ENCODE measurements at regions not wholly inside any gene's neighbourhood (a gene's known extent, or its start where the extent isn't known, plus 50 kb on each side); places are given as distances from the start of the nearest gene placed in this dataset.
"Not testable (repeated sequence)": the region's sequence is repeated elsewhere in the genome, so short reads cannot be mapped to it uniquely, and the experiment has no call there.

GRCh38 chr13:69028936-69029335 lies 1078.7 kb upstream of the ATXN8OS start:
- Histone ChIP-seq H3K4me2 (no peak overlapping the region), H3K27ac (no peak overlapping the region), H3K4me1 (no peaks in the 10 kb centered on the region), H3K4me3 (no peak overlapping the region), H3K9me3 (no peaks in the 10 kb centered on the region)
- FAIRE-seq (no peak), DNase-seq (ENCODE audit: low read depth in 1 of 2, low spot score in 1 of 2) (no peak), ATAC-seq (no peak)
- CTCF ChIA-PET, result no interaction called here
- POLR2A ChIA-PET, result no interaction called here
- TF ChIP-seq POLR2AphosphoS2 (conservative IDR thresholded peaks at IDR 0.05; ENCODE audit: low read length) (no peak), GATA3 (IDR thresholded peaks at IDR 0.05; ENCODE audit: borderline replicate concordance) (no peak), FOXS1 (CRISPR knock-in tag; IDR thresholded peaks at IDR 0.05) (no peak), BCL3 (IDR thresholded peaks at IDR 0.05) (no peak), CBX8 (IDR thresholded peaks at IDR 0.05) (no peak), USF2 (IDR thresholded peaks at IDR 0.05) (no peak), KDM1A (IDR thresholded peaks at IDR 0.05; ENCODE audit: low read depth) (no peak), HEYL (CRISPR knock-in tag; IDR thresholded peaks at IDR 0.05) (no peak), FOSB (CRISPR knock-in tag; IDR thresholded peaks at IDR 0.05) (no peak), PHF8 (IDR thresholded peaks at IDR 0.05; ENCODE audit: borderline replicate concordance, low read depth) (no peak), JUNB (IDR thresholded peaks at IDR 0.05) (no peak), HOXB5 (CRISPR knock-in tag; IDR thresholded peaks at IDR 0.05) (no peak), EHMT2 (IDR thresholded peaks at IDR 0.05; ENCODE audit: low read depth) (no peak), BHLHE40 (IDR thresholded peaks at IDR 0.05; ENCODE audit: low read depth, low read length) (no peak), MYC (IDR thresholded peaks at IDR 0.05; ENCODE audit: borderline replicate concordance, low read length) (no peak), HOXA7 (CRISPR knock-in tag; IDR thresholded peaks at IDR 0.05) (no peak), RFX5 (IDR thresholded peaks at IDR 0.05) (no peak), ZC3H11A (IDR thresholded peaks at IDR 0.05) (no peak)

- FAIRE-seq, result no peak
- CTCF ChIA-PET, result no interaction called here
These were observed 1087.5 kb upstream of the ATXN8OS start for GRCh38 chr13:69020120-69020519.

GRCh38 chr13:69018173-69018572 lies 1089.5 kb upstream of the ATXN8OS start:
- 39% methylated on average over 9 of the region's 9 CpGs for WGBS (ENCODE audit: missing lambda C conversion rate)
- DNase-seq (ENCODE audit: low read depth in 1 of 2, low spot score in 1 of 2); FAIRE-seq; H3K4me2 ChIP-seq; H3K27ac ChIP-seq; ATAC-seq; H3K4me3 ChIP-seq; CTCF ChIA-PET; POLR2A ChIA-PET; H3K4me1 ChIP-seq; H3K9me3 ChIP-seq: not testable (repeated sequence)

More at GRCh38 chr13:69020120-69020519, 1087.5 kb upstream of the ATXN8OS start:
- Histone ChIP-seq H3K4me1 (no peaks in the 10 kb centered on the region), H3K4me3 (no peak overlapping the region), H3K9me3 (no peaks in the 10 kb centered on the region), H3K4me2 (no peak overlapping the region), H3K27ac (no peak overlapping the region)
- TF ChIP-seq GATA3 (IDR thresholded peaks at IDR 0.05; ENCODE audit: borderline replicate concordance), result no peak
- ATAC-seq (no peak), DNase-seq (ENCODE audit: low read depth in 1 of 2, low spot score in 1 of 2) (no peak)
- POLR2A ChIA-PET, result no interaction called here

GRCh38 chr13:69010789-69011188 lies 1096.8 kb upstream of the ATXN8OS start:
- H3K4me1 ChIP-seq, result no peaks in the 10 kb centered on the region
- DNase-seq (ENCODE audit: low read depth in 1 of 2, low spot score in 1 of 2) (no peak), ATAC-seq (no peak), FAIRE-seq (no peak)
- H3K4me2 ChIP-seq, result no peak overlapping the region
- H3K4me3 ChIP-seq, result no peak overlapping the region
- ChIA-PET CTCF (no interaction called here), POLR2A (no interaction called here)
- 66% methylated on average over 3 of the region's 3 CpGs for WGBS (ENCODE audit: missing lambda C conversion rate)
- H3K9me3 ChIP-seq, result no peaks in the 10 kb centered on the region
- H3K27ac ChIP-seq, result no peak overlapping the region
- TF ChIP-seq ZSCAN20 (CRISPR knock-in tag; IDR thresholded peaks at IDR 0.05) (no peak), PHF8 (IDR thresholded peaks at IDR 0.05; ENCODE audit: borderline replicate concordance, low read depth) (no peak), TP53 (CRISPR knock-in tag; IDR thresholded peaks at IDR 0.05) (no peak), CBX8 (IDR thresholded peaks at IDR 0.05) (no peak), REST (IDR thresholded peaks at IDR 0.05) (no peak), PBX3 (IDR thresholded peaks at IDR 0.05) (no peak), HMGXB4 (CRISPR knock-in tag; IDR thresholded peaks at IDR 0.05; ENCODE audit: borderline replicate concordance) (no peak), TFCP2L1 (CRISPR knock-in tag; IDR thresholded peaks at IDR 0.05) (no peak), POLR2A (IDR thresholded peaks at IDR 0.05; ENCODE audit: low read length) (no peak), MYC (IDR thresholded peaks at IDR 0.05; ENCODE audit: borderline replicate concordance, low read length) (no peak)
